SK-N-SH treated with all-trans-retinoic acid at 6 μM for 48 hours (cell line): ENCODE measurements at regions not wholly inside any gene's neighbourhood (a gene's known extent, or its start where the extent isn't known, plus 50 kb on each side); places are given as distances from the start of the nearest gene placed in this dataset.
A peak's percentile ranks its signal among the peaks of the same experiment; 100 is the strongest.

Source experiments
- ATAC-seq: fragments of 200-7000 bp; cut with Tn5 transposase; 3 replicates; pipeline ENCODE4 v1.9.1; 2020; ENCODE audit warnings: mild to moderate bottlenecking, moderate library complexity
- ARNTL ChIP-seq: fragments of 450-650 bp; formaldehyde crosslinking; IDR thresholded peaks from 2 replicates; pipeline ENCODE4 v1.5.0; 2020; ENCODE audit warnings: low read depth, mild to moderate bottlenecking, moderate library complexity, borderline replicate concordance
- BACH2 ChIP-seq: fragments of 250-450 bp; sonication (Bioruptor Pico); IDR thresholded peaks from 2 replicates; pipeline ENCODE4 v1.9.0; 2021; ENCODE audit warnings: mild to moderate bottlenecking, borderline replicate concordance
- CREB5 ChIP-seq: fragments of 250-450 bp; sonication (Bioruptor Pico); IDR thresholded peaks from 2 replicates; pipeline ENCODE4 v1.5.1; 2020; ENCODE audit warnings: low read depth, mild to moderate bottlenecking, moderate library complexity
- CSDC2 ChIP-seq: fragments of 250-450 bp; sonication (Bioruptor Pico); IDR thresholded peaks from 2 replicates; pipeline ENCODE4 v1.5.0; 2020; ENCODE audit warnings: mild to moderate bottlenecking, moderate library complexity
- CSRNP3 ChIP-seq: fragments of 250-450 bp; sonication (Bioruptor Pico); IDR thresholded peaks from 2 replicates; pipeline ENCODE4 v1.5.1; 2021; ENCODE audit warnings: mild to moderate bottlenecking, moderate library complexity
- ESRRG ChIP-seq: fragments of 250-450 bp; sonication (Bioruptor Pico); IDR thresholded peaks from 2 replicates; pipeline ENCODE4 v1.6.1; 2021; ENCODE audit warnings: mild to moderate bottlenecking
- GLIS3 ChIP-seq: fragments of 250-450 bp; sonication (Bioruptor Pico); IDR thresholded peaks from 2 replicates; pipeline ENCODE4 v1.5.0; 2020; ENCODE audit warnings: mild to moderate bottlenecking, moderate library complexity
- ISL1 ChIP-seq: fragments of 250-450 bp; sonication (Bioruptor Pico); IDR thresholded peaks from 2 replicates; pipeline ENCODE4 v2.1.2; 2022; ENCODE audit warnings: mild to moderate bottlenecking, moderate library complexity
- OSR1 ChIP-seq: fragments of 250-450 bp; sonication (Bioruptor Pico); IDR thresholded peaks from 2 replicates; pipeline ENCODE4 v1.8.0; 2022; ENCODE audit warnings: moderate library complexity, mild to moderate bottlenecking, inconsistent platforms
- PATZ1 ChIP-seq: fragments of 250-450 bp; sonication (Bioruptor Pico); IDR thresholded peaks from 2 replicates; pipeline ENCODE4 v1.8.0; 2020; ENCODE audit warnings: mild to moderate bottlenecking, moderate library complexity, borderline replicate concordance
- PPARA ChIP-seq: fragments of 250-450 bp; sonication (Bioruptor Pico); IDR thresholded peaks from 2 replicates; pipeline ENCODE4 v1.5.0; 2020; ENCODE audit warnings: mild to moderate bottlenecking, borderline replicate concordance
- RARB ChIP-seq: fragments of 250-450 bp; sonication (Bioruptor Pico); IDR thresholded peaks from 2 replicates; pipeline ENCODE4 v1.8.0; 2021; ENCODE audit warnings: mild to moderate bottlenecking, moderate library complexity
- SNAI2 ChIP-seq: fragments of 250-450 bp; sonication (Bioruptor Pico); IDR thresholded peaks from 2 replicates; pipeline ENCODE4 v1.5.0; 2020; ENCODE audit warnings: mild to moderate bottlenecking, moderate library complexity
- TCF4 ChIP-seq: fragments of 250-450 bp; sonication (Bioruptor Pico); IDR thresholded peaks from 2 replicates; pipeline ENCODE4 v1.8.0; 2021; ENCODE audit warnings: mild to moderate bottlenecking, moderate library complexity, borderline replicate concordance
- TOX ChIP-seq: fragments of 250-450 bp; sonication (Bioruptor Pico); IDR thresholded peaks from 2 replicates; pipeline ENCODE4 v1.8.0; 2021; ENCODE audit warnings: mild to moderate bottlenecking, moderate library complexity, borderline replicate concordance
- ZC3H10 ChIP-seq: fragments of 250-450 bp; sonication (Bioruptor Pico); IDR thresholded peaks from 2 replicates; pipeline ENCODE4 v1.5.1; 2021; ENCODE audit warnings: mild to moderate bottlenecking, moderate library complexity
- ZFP3 ChIP-seq: fragments of 250-450 bp; sonication (Bioruptor Pico); IDR thresholded peaks from 2 replicates; pipeline ENCODE4 v1.5.0; 2020; ENCODE audit warnings: mild to moderate bottlenecking, moderate library complexity
- ZNF565 ChIP-seq: fragments of 450-650 bp; formaldehyde crosslinking; conservative IDR thresholded peaks from 2 replicates; pipeline ENCODE4 v1.5.0; 2020; ENCODE audit warnings: low read depth, mild to moderate bottlenecking, moderate library complexity
- ZNF70 ChIP-seq: fragments of 450-650 bp; formaldehyde crosslinking; IDR thresholded peaks from 2 replicates; pipeline ENCODE4 v1.5.0; 2020; ENCODE audit warnings: mild to moderate bottlenecking, moderate library complexity
- ZNF8 ChIP-seq: fragments of 450-650 bp; formaldehyde crosslinking; IDR thresholded peaks from 2 replicates; pipeline ENCODE4 v1.5.0; 2020; ENCODE audit warnings: mild to moderate bottlenecking, moderate library complexity
- TF ChIP-seq, protein P1 (sequence below): fragments of 250-450 bp; sonication (Bioruptor Pico); IDR thresholded peaks from 2 replicates; pipeline ENCODE4 v1.8.0; 2021; ENCODE audit warnings: low read depth, mild to moderate bottlenecking, moderate library complexity, borderline replicate concordance

DNA sequence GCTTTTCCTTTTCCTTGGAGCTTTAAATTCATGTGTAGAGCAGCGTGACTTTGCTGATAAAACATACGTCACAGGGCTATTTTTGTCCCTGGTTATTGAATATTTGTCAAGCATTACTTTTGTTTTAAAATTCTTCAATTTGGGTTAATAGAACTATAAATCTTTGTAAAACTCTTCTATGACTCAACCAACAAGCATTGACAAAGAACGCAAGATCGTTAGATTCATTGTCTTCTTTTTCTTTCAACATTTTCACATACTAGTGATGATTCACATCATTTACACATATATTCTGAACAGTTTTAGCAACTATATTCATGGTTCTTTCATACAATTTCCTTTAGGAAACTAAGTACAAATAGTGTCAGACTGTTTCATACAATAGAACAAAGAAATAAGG, 72.0 kb upstream of the GPM6A start:
- ATAC-seq = no peak
- TF ChIP-seq ZNF8 (CRISPR knock-in tag) (no peak), PATZ1 (no peak), TOX (CRISPR knock-in tag) (no peak), ARNTL (CRISPR knock-in tag) (no peak), CREB5 (no peak)

DNA sequence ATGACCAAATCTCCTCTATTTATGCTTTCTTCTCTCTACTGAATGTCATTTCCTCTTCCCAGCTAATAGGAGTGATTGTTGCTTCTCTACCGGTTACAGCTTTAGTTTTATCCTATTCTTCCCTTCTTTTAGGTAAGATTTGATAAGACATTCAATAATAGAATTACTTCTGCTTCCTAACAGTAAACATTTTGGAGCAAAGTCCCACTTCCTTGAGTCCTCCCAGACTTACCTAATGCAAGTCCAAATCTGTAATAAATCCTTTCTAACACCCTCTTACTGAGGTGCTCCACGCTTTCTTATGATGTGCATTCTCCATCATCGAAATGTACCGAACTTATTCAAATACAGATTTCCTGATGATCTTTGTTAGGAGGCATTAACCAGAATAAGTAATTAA, 79.2 kb upstream of the GPM6A start:
- ATAC-seq = no peak
- no peak for TF ChIP-seq OSR1 (CRISPR knock-in tag)
- no peak for TF ChIP-seq ZFP3 (CRISPR knock-in tag)

- TF ChIP-seq PPARA = no peak
- no peak for TF ChIP-seq ESRRG (CRISPR knock-in tag)
- TF ChIP-seq ZFP3 (CRISPR knock-in tag) = no peak
- TF ChIP-seq, protein P1, sequence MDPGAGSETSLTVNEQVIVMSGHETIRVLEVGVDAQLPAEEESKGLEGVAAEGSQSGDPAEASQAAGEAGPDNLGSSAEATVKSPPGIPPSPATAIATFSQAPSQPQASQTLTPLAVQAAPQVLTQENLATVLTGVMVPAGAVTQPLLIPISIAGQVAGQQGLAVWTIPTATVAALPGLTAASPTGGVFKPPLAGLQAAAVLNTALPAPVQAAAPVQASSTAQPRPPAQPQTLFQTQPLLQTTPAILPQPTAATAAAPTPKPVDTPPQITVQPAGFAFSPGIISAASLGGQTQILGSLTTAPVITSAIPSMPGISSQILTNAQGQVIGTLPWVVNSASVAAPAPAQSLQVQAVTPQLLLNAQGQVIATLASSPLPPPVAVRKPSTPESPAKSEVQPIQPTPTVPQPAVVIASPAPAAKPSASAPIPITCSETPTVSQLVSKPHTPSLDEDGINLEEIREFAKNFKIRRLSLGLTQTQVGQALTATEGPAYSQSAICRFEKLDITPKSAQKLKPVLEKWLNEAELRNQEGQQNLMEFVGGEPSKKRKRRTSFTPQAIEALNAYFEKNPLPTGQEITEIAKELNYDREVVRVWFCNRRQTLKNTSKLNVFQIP (CRISPR knock-in tag) = no peak
- no peak for TF ChIP-seq CREB5
- no peak for TF ChIP-seq ZNF70 (CRISPR knock-in tag)
- TF ChIP-seq PATZ1 = no peak
- no peak for TF ChIP-seq TCF4 (CRISPR knock-in tag)
- no peak for TF ChIP-seq RARB
- no peak for TF ChIP-seq ISL1 (CRISPR knock-in tag)
- TF ChIP-seq BACH2 = no peak
- TF ChIP-seq CSRNP3 = no peak
- no peak for TF ChIP-seq OSR1 (CRISPR knock-in tag)
- TF ChIP-seq ZNF565 (CRISPR knock-in tag) = no peak
- no peak for TF ChIP-seq SNAI2
- TF ChIP-seq ZNF8 (CRISPR knock-in tag) = no peak
- no peak for TF ChIP-seq ARNTL (CRISPR knock-in tag)
- TF ChIP-seq GLIS3 (CRISPR knock-in tag) = no peak
- TF ChIP-seq, all 23 proteins: peak for 0
- peak; percentile 72 for ATAC-seq
Observed at GRCh38 chr4:175891851-175892250, 79.8 kb upstream of the GPM6A start.

DNA sequence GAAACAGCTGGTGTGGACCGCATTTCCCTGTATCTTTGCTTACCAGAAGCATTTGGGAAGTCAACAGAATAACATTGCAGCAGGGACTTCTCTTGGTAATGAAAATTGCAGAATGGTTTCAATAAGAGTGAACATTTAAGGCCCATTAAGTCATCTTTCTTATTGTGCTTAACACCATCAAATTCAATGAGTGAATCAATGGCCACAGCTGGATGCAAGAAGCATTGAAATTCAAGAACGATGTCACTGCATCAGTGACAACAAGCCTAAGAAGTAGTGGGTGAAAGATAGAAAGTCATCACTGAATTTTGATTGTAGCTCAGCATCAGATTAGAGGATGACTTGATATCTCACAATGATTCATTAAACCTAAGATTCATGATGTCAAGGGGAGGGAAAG, 93.9 kb upstream of the GPM6A start:
- ATAC-seq = no peak
- TF ChIP-seq CSRNP3 (no peak), ZNF8 (CRISPR knock-in tag) (no peak), ZNF70 (CRISPR knock-in tag) (no peak), ZNF565 (CRISPR knock-in tag) (no peak), RARB (no peak), ZC3H10 (no peak), ESRRG (CRISPR knock-in tag) (no peak), ARNTL (CRISPR knock-in tag) (no peak), ISL1 (CRISPR knock-in tag) (no peak), SNAI2 (no peak), CSDC2 (CRISPR knock-in tag) (no peak), TOX (CRISPR knock-in tag) (no peak)
- TF ChIP-seq, protein P1 (CRISPR knock-in tag) = no peak
